Hematopoietic multipotent progenitor cell (in vitro differentiated cells): ENCODE measurements at regions not wholly inside any gene's neighbourhood (a gene's known extent, or its start where the extent isn't known, plus 50 kb on each side); places are given as distances from the start of the nearest gene placed in this dataset.
"Not testable (repeated sequence)": the region's sequence is repeated elsewhere in the genome, so short reads cannot be mapped to it uniquely, and the experiment has no call there.

ENCODE experiments used
- DNase-seq, 3 donors: peaks; one replicate each; pipeline ENCODE4 v3.0.0-alpha.2; 2011 to 2015; ENCODE audit warnings: low read depth in 2 of 3, low spot score in 2 of 3

GRCh38 chr18:70645971-70646370, 357.1 kb downstream of the SOCS6 start:
- DNase-seq = no peak

GRCh38 chr18:70643812-70644211, 355.0 kb downstream of the SOCS6 start:
- DNase-seq = no peak

GRCh38 chr18:70641156-70641775, 352.4 kb downstream of the SOCS6 start:
- no peak for DNase-seq

- no peak for DNase-seq
Observed at GRCh38 chr18:70640336-70640887, 351.6 kb downstream of the SOCS6 start.

- no peak for DNase-seq
Observed at GRCh38 chr18:70636991-70637390, 348.1 kb downstream of the SOCS6 start.

- DNase-seq = no peak
Observed at GRCh38 chr18:70634576-70635147, 345.8 kb downstream of the SOCS6 start.

- DNase-seq = peak in 2 of 3 donors; percentile 43 to 78
Observed at GRCh38 chr18:70627182-70627802, 338.4 kb downstream of the SOCS6 start.

- DNase-seq = no peak
Observed at GRCh38 chr18:70622622-70623419, 334.0 kb downstream of the SOCS6 start.

- DNase-seq = peak in 2 of 3 donors; percentile 88 to 95
Observed at GRCh38 chr18:70621710-70622109, 332.9 kb downstream of the SOCS6 start.

- DNase-seq = no peak
Observed at GRCh38 chr18:70620837-70621612, 332.2 kb downstream of the SOCS6 start.

- peak in 1 of 3 donors; percentile 30 for DNase-seq
Observed at GRCh38 chr18:70617020-70617763, 328.3 kb downstream of the SOCS6 start.

- no peak for DNase-seq
Observed at GRCh38 chr18:70600225-70600925, 311.5 kb downstream of the SOCS6 start.

GRCh38 chr18:70598406-70598805, 309.6 kb downstream of the SOCS6 start:
- DNase-seq = no peak

- DNase-seq = no peak
Observed at GRCh38 chr18:70582981-70583380, 294.1 kb downstream of the SOCS6 start.

- no peak for DNase-seq
Observed at GRCh38 chr18:70578480-70578879, 289.6 kb downstream of the SOCS6 start.

- DNase-seq = no peak
Observed at GRCh38 chr18:70577023-70577420, 288.2 kb downstream of the SOCS6 start.

GRCh38 chr18:70576276-70577022, 287.6 kb downstream of the SOCS6 start:
- no peak for DNase-seq

- not testable (repeated sequence) for DNase-seq
Observed at GRCh38 chr18:70574951-70575350, 286.1 kb downstream of the SOCS6 start.
